Neuronal stem cell (in vitro differentiated cells): ENCODE measurements at regions not wholly inside any gene's neighbourhood (a gene's known extent, or its start where the extent isn't known, plus 50 kb on each side); places are given as distances from the start of the nearest gene placed in this dataset.

Experiments used
- DNase-seq: peaks from one replicate; pipeline ENCODE4 v3.0.0-alpha.2; 2013; ENCODE audit warnings: low spot score
- H2AFZ ChIP-seq: one replicate; pipeline ENCODE4 v1.6.1; 2013; ENCODE audit warnings: mild to moderate bottlenecking, low read length, inconsistent platforms
- H2AK5ac ChIP-seq: 2 replicates; pipeline ENCODE4 v1.6.1; 2013; ENCODE audit warnings: low read depth, mild to moderate bottlenecking, inconsistent platforms, low read length, moderate library complexity, mixed read lengths
- H2BK120ac ChIP-seq: 2 replicates; pipeline ENCODE4 v1.6.1; 2013; ENCODE audit warnings: low read depth, mild to moderate bottlenecking, inconsistent platforms, low read length, moderate library complexity, mixed read lengths
- H2BK12ac ChIP-seq: one replicate; pipeline ENCODE4 v1.6.1; 2013; ENCODE audit warnings: low read length, inconsistent platforms
- H2BK15ac ChIP-seq: 2 replicates; pipeline ENCODE4 v1.6.1; 2013; ENCODE audit warnings: mild to moderate bottlenecking, low read length, inconsistent platforms, mixed read lengths
- H2BK5ac ChIP-seq: one replicate; pipeline ENCODE4 v1.6.1; 2013; ENCODE audit warnings: inconsistent platforms, mild to moderate bottlenecking, low read length, moderate library complexity
- H3K14ac ChIP-seq: one replicate; pipeline ENCODE4 v1.6.1; 2013; ENCODE audit warnings: low read length, inconsistent platforms
- H3K18ac ChIP-seq: 2 replicates; pipeline ENCODE4 v1.6.1; 2013; ENCODE audit warnings: low read length, inconsistent platforms
- H3K23ac ChIP-seq: 2 replicates; pipeline ENCODE4 v1.6.1; 2013; ENCODE audit warnings: low read depth, mild to moderate bottlenecking, mixed read lengths, low read length, inconsistent platforms; ENCODE audit not compliant: poor library complexity
- H3K27ac ChIP-seq: replicated peaks from 3 replicates; pipeline ENCODE4 v1.5.1; 2013; ENCODE audit warnings: low read length, inconsistent platforms
- H3K27me3 ChIP-seq, 3 experiments: 2 replicates each; pipeline ENCODE4 v1.6.1; 2013; ENCODE audit warnings: low read length in 3 of 3, mild to moderate bottlenecking in 2 of 3, inconsistent platforms in 1 of 3, low read depth in 1 of 3, mixed read lengths in 1 of 3, moderate library complexity in 1 of 3; ENCODE audit not compliant: control insufficient read depth in 3 of 3, insufficient read depth in 3 of 3
- H3K36me3 ChIP-seq, 2 donors: replicated peaks in 1 of 2; 2 replicates each; pipeline ENCODE4 v1.6.1; 2013; ENCODE audit warnings: low read length in 2 of 2; ENCODE audit not compliant: control insufficient read depth in 2 of 2, insufficient read depth in 2 of 2
- H3K4ac ChIP-seq: 2 replicates; pipeline ENCODE4 v1.6.1; 2013; ENCODE audit warnings: inconsistent platforms, mild to moderate bottlenecking, low read length, moderate library complexity
- H3K4me1 ChIP-seq, 2 donors: 1 replicate in 1 of 2; 2 replicates in 1 of 2; pipeline ENCODE4 v1.6.1; 2013; ENCODE audit warnings: low read length in 2 of 2, low read depth in 1 of 2; ENCODE audit not compliant: control insufficient read depth in 2 of 2, insufficient read depth in 1 of 2
- H3K4me2 ChIP-seq: one replicate; pipeline ENCODE4 v1.6.1; 2013; ENCODE audit warnings: mild to moderate bottlenecking, low read length, inconsistent platforms; ENCODE audit not compliant: insufficient read depth, poor library complexity, severe bottlenecking
- H3K4me3 ChIP-seq, 2 donors: 2 replicates each; pipeline ENCODE4 v1.5.1; 2013; ENCODE audit warnings: low read length in 2 of 2, mild to moderate bottlenecking in 2 of 2, inconsistent platforms in 1 of 2, moderate library complexity in 1 of 2
- H3K79me1 ChIP-seq: one replicate; pipeline ENCODE4 v1.6.1; 2013; ENCODE audit warnings: low read depth, mild to moderate bottlenecking, inconsistent platforms, low read length, moderate library complexity
- H3K9ac ChIP-seq: one replicate; pipeline ENCODE4 v1.6.1; 2013; ENCODE audit warnings: mild to moderate bottlenecking, low read depth, low read length, inconsistent platforms; ENCODE audit not compliant: poor library complexity
- H3K9me3 ChIP-seq, 2 donors: replicated peaks in 1 of 2; 2 replicates each; pipeline versions ENCODE3 to v1.6.1; 2013; ENCODE audit warnings: low read length in 2 of 2, mild to moderate bottlenecking in 2 of 2, inconsistent platforms in 1 of 2, low read depth in 1 of 2, mixed read lengths in 1 of 2, moderate library complexity in 1 of 2; ENCODE audit not compliant: control insufficient read depth in 2 of 2, insufficient read depth in 1 of 2
- H4K8ac ChIP-seq: one replicate; pipeline ENCODE4 v1.6.1; 2013; ENCODE audit warnings: low read depth, mild to moderate bottlenecking, inconsistent platforms, low read length, moderate library complexity
- H4K91ac ChIP-seq: one replicate; pipeline ENCODE4 v1.6.1; 2013; ENCODE audit warnings: low read length, low read depth, mild to moderate bottlenecking, inconsistent platforms; ENCODE audit not compliant: poor library complexity
- WGBS, 2 donors: extraction: QIAGEN DNeasy Blood & Tissue Kit; methylation state at CpG; one replicate each; pipeline ENCODE4 v1.1.7; 2013; ENCODE audit warnings: missing lambda C conversion rate in 2 of 2, mixed read lengths in 1 of 2; ENCODE audit not compliant: insufficient read length in 2 of 2, insufficient replicate concordance in 1 of 2; ENCODE audit errors: extremely low coverage in 2 of 2; 5-methylcytosine and 5-hydroxymethylcytosine counted together

GRCh38 chr6:150534553-150534952, 65.1 kb upstream of the PLEKHG1 start:
- H2BK120ac ChIP-seq = no peak overlapping the region
- no peak for DNase-seq
- no peak overlapping the region for H3K9ac ChIP-seq

GRCh38 chr6:150535151-150535804, 64.4 kb upstream of the PLEKHG1 start:
- Histone ChIP-seq H2BK12ac (no peak overlapping the region), H3K23ac (no peak overlapping the region), H4K91ac (no peak overlapping the region), H3K9ac (no peak overlapping the region), H3K79me1 (no peaks in the 10 kb centered on the region), H3K9me3 (peaks cover 0 to 3% of the 10 kb centered on the region in 2 donors), H3K14ac (no peak overlapping the region), H2AFZ (no peak overlapping the region), H2BK15ac (no peak overlapping the region), H2AK5ac (no peak overlapping the region), H3K4me3 (no peak overlapping the region), H4K8ac (no peak overlapping the region), H3K18ac (no peak overlapping the region), H3K4me2 (no peak overlapping the region), H2BK120ac (no peak overlapping the region), H3K4ac (no peak overlapping the region), H2BK5ac (no peak overlapping the region), H3K27me3 (peaks cover 0 to 3% (median 0%) of the 10 kb centered on the region in 3 experiments), H3K4me1 (no peaks in the 10 kb centered on the region), H3K27ac (no peak overlapping the region), H3K36me3 (no peaks in the 10 kb centered on the region)
- no peak for DNase-seq
- no CpG with 5 or more reads among the region's 4 CpGs for WGBS, 2 donors

More at GRCh38 chr6:150534553-150534952, 65.1 kb upstream of the PLEKHG1 start:
- Histone ChIP-seq H3K4ac (no peak overlapping the region), H3K36me3 (no peaks in the 10 kb centered on the region), H3K23ac (no peak overlapping the region), H2BK5ac (no peak overlapping the region), H3K79me1 (no peaks in the 10 kb centered on the region), H3K14ac (no peak overlapping the region), H4K91ac (no peak overlapping the region), H4K8ac (no peak overlapping the region), H2BK15ac (no peak overlapping the region), H3K4me3 (no peak overlapping the region), H3K18ac (no peak overlapping the region), H2AFZ (no peak overlapping the region), H2BK12ac (no peak overlapping the region), H2AK5ac (no peak overlapping the region), H3K4me2 (no peak overlapping the region), H3K9me3 (peaks cover 0 to 3% of the 10 kb centered on the region in 2 donors), H3K27me3 (peaks cover 0 to 3% (median 0%) of the 10 kb centered on the region in 3 experiments), H3K27ac (no peak overlapping the region), H3K4me1 (no peaks in the 10 kb centered on the region)
- WGBS, 2 donors = no CpG with 5 or more reads among the region's 5 CpGs

- H2AK5ac ChIP-seq = no peak overlapping the region
- no peak overlapping the region for H3K9ac ChIP-seq
- no peak overlapping the region for H3K27ac ChIP-seq
- no peak overlapping the region for H2BK5ac ChIP-seq
- no peak overlapping the region for H3K18ac ChIP-seq
- DNase-seq = no peak
- peaks cover 0 to 3% (median 0%) of the 10 kb centered on the region in 3 experiments for H3K27me3 ChIP-seq
- H4K91ac ChIP-seq = no peak overlapping the region
- H3K4me3 ChIP-seq = no peak overlapping the region
- H3K4me1 ChIP-seq = no peaks in the 10 kb centered on the region
- no CpG with 5 or more reads among the region's 1 CpG for WGBS, 2 donors
- no peak overlapping the region for H3K14ac ChIP-seq
- no peak overlapping the region for H3K4me2 ChIP-seq
- no peak overlapping the region for H2AFZ ChIP-seq
- no peak overlapping the region for H3K4ac ChIP-seq
- no peak overlapping the region for H2BK15ac ChIP-seq
- peaks cover 0 to 3% of the 10 kb centered on the region in 2 donors for H3K9me3 ChIP-seq
- no peaks in the 10 kb centered on the region for H3K79me1 ChIP-seq
- no peak overlapping the region for H2BK120ac ChIP-seq
- no peaks in the 10 kb centered on the region for H3K36me3 ChIP-seq
- H3K23ac ChIP-seq = no peak overlapping the region
- H4K8ac ChIP-seq = no peak overlapping the region
- H2BK12ac ChIP-seq = no peak overlapping the region
These were observed 63.9 kb upstream of the PLEKHG1 start for GRCh38 chr6:150535818-150536220.

- no peak overlapping the region for H2AFZ ChIP-seq
- no peak for DNase-seq
- H4K91ac ChIP-seq = no peak overlapping the region
- H2BK12ac ChIP-seq = no peak overlapping the region
- no peak overlapping the region for H3K4ac ChIP-seq
- peaks cover 0 to 3% (median 0%) of the 10 kb centered on the region in 3 experiments for H3K27me3 ChIP-seq
- H2BK120ac ChIP-seq = no peak overlapping the region
- H4K8ac ChIP-seq = no peak overlapping the region
- no peak overlapping the region for H3K9ac ChIP-seq
- no peaks in the 10 kb centered on the region for H3K79me1 ChIP-seq
- H3K23ac ChIP-seq = no peak overlapping the region
- no peaks in the 10 kb centered on the region for H3K36me3 ChIP-seq
- H3K27ac ChIP-seq = no peak overlapping the region
- no peak overlapping the region for H2BK15ac ChIP-seq
- H2AK5ac ChIP-seq = no peak overlapping the region
- H3K9me3 ChIP-seq = peaks cover 0 to 3% of the 10 kb centered on the region in 2 donors
- H3K4me1 ChIP-seq = no peaks in the 10 kb centered on the region
- no peak overlapping the region for H2BK5ac ChIP-seq
- H3K4me3 ChIP-seq = no peak overlapping the region
- H3K14ac ChIP-seq = no peak overlapping the region
- H3K4me2 ChIP-seq = no peak overlapping the region
- no peak overlapping the region for H3K18ac ChIP-seq
- WGBS, 2 donors = no CpG with 5 or more reads among the region's 4 CpGs
These were observed 62.9 kb upstream of the PLEKHG1 start for GRCh38 chr6:150536835-150537234.
